Adrenal gland (tissue), 9 donors: ENCODE measurements at regions not wholly inside any gene's neighbourhood (a gene's known extent, or its start where the extent isn't known, plus 50 kb on each side); places are given as distances from the start of the nearest gene placed in this dataset.
"Not testable (repeated sequence)": the region's sequence is repeated elsewhere in the genome, so short reads cannot be mapped to it uniquely, and the experiment has no call there.

Experiments used
- DNase-seq, 7 donors: peaks; one replicate each; pipeline ENCODE4 v3.0.0-alpha.2; 2019 to 2020
- H3K27ac ChIP-seq, 5 donors: fragments of 200-600 bp; sonication (generic) in 4 of 5; 1 replicate in 3 of 5; 2 replicates in 2 of 5; pipeline versions ENCODE4 v1.5.1 to v1.8.0; 2016 to 2020; ENCODE audit warnings: mild to moderate bottlenecking in 1 of 5
- H3K27me3 ChIP-seq: fragments of 200-600 bp; 2 replicates; pipeline ENCODE4 v1.8.0; 2021
- H3K36me3 ChIP-seq, 2 donors: fragments of 200-600 bp; replicated peaks in 1 of 2; 1 replicate in 1 of 2; 2 replicates in 1 of 2; pipeline versions ENCODE4 v1.5.1 to v1.8.0; 2018 to 2022
- H3K4me1 ChIP-seq, 2 donors: fragments of 200-600 bp; replicated peaks in 1 of 2; 1 replicate in 1 of 2; 2 replicates in 1 of 2; pipeline versions ENCODE4 v1.5.1 to v1.8.0; 2018 to 2021
- H3K4me3 ChIP-seq, 4 donors: fragments of 200-600 bp; sonication (generic) in 3 of 4; one replicate each; pipeline ENCODE4 v1.5.1; 2016 to 2018
- H3K9me3 ChIP-seq, 3 donors: fragments of 200-600 bp; sonication (generic) in 1 of 3; replicated peaks in 1 of 3; 1 replicate in 2 of 3; 2 replicates in 1 of 3; pipeline versions ENCODE4 v1.5.1 to v1.8.0; 2016 to 2021
- CTCF ChIP-seq, 6 experiments: fragments of 450-650 bp in 4 of 6; fragments of 200-600 bp in 2 of 6; sonication (generic) in 1 of 6; IDR thresholded peaks; 1 replicate in 5 of 6; 2 replicates in 1 of 6; pipeline versions ENCODE4 v1.5.1 to v1.8.0; 2016 to 2021; ENCODE audit warnings: antibody characterized with exemption in 6 of 6, mild to moderate bottlenecking in 2 of 6, moderate library complexity in 1 of 6
- POLR2A ChIP-seq, 2 donors: fragments of 450-650 bp; IDR thresholded peaks; one replicate each; pipeline ENCODE4 v1.6.1; 2017; ENCODE audit warnings: antibody characterized with exemption in 2 of 2, mild to moderate bottlenecking in 2 of 2, moderate library complexity in 1 of 2
- WGBS, 4 donors: extraction: QIAGEN DNeasy Blood & Tissue Kit in 2 of 4; methylation state at CpG; one replicate each; pipeline versions ENCODE4 v1.1.5 to v1.1.7; 2013 to 2017; 5-methylcytosine and 5-hydroxymethylcytosine counted together
- intact Hi-C, 2 donors: fragments of 100-400 bp; cut with DNase I; formaldehyde crosslinking; loops; one replicate each; pipeline versions ENCODE4 v1.14.1 to v1.15.0; 2022 to 2023
- donor health status: healthy with polysubstance abuse.
- donor health status: Bipolar disorder and iron deficiency.
- donor health status: DM: yes; HTN: yes; CAD: no.
- donor health status: DM: no; HTN: no; CAD: no.
- donor health status: DM: no; HTN: no; CAD: no.

DNA sequence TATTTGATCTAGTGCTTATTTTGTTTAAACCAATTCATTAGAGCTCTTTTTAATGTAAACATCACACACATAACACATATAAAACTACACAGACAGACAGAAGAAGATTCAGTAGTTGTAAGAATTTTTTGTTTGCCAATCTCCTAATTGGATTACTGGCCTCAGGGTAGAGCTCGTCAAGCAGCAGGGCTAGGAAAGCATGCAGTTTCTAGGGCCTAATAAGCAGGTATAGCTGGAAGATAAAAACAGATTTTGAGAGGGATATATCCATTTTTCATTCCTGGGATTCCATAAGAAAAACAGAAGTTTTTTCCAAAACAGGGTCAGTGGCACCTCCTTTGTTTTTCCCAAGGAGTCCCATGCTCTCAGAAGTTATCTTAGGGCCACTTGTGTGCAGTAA lies 265.2 kb upstream of the SGO1 start:
- no peak for TF ChIP-seq POLR2A (IDR thresholded peaks at IDR 0.05)
- no peak for TF ChIP-seq CTCF (IDR thresholded peaks at IDR 0.05)
- H3K36me3 ChIP-seq: no peaks in the 10 kb centered on the region
- no peaks in the 10 kb centered on the region for H3K9me3 ChIP-seq
- no peaks in the 10 kb centered on the region for H3K4me1 ChIP-seq
- no peaks in the 10 kb centered on the region for H3K27me3 ChIP-seq
- no peak overlapping the region for H3K4me3 ChIP-seq
- no peak overlapping the region for H3K27ac ChIP-seq
- intact Hi-C loops: no loop called here
- WGBS, 4 donors: 20 to 43% (median 30%) methylated on average over 1 of the region's 1 CpG; no CpG with 5 or more reads in 1 of the 4 donors
- no peak for DNase-seq

DNA sequence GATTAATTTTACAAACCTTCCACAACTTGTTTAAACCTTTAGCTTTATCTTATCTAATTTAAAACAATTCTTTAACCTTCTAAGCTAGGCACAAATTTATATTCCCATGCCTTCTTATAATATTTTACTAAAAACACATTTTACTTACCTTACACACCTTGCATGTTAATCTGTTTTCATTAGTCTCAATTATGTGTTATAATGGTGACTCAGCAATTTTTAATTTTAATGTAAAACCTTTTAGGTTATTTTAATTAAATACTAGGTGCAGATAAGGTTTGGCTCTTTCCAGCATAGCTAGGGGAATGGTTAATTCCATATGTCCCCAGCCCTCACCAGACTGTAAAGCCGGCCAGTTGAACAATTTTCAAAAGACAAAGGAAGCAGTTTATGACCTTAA lies 264.6 kb upstream of the SGO1 start:
- intact Hi-C loops: no loop called here
- Histone ChIP-seq H3K4me1 (no peaks in the 10 kb centered on the region), H3K4me3 (no peak overlapping the region), H3K27me3 (no peaks in the 10 kb centered on the region), H3K27ac (no peak overlapping the region), H3K9me3 (no peaks in the 10 kb centered on the region), H3K36me3 (no peaks in the 10 kb centered on the region)
- DNase-seq: no peak
- WGBS, 4 donors: 70 to 83% (median 74%) methylated on average over 1 of the region's 1 CpG
- no peak for TF ChIP-seq POLR2A (IDR thresholded peaks at IDR 0.05)
- TF ChIP-seq CTCF (IDR thresholded peaks at IDR 0.05): no peak

DNA sequence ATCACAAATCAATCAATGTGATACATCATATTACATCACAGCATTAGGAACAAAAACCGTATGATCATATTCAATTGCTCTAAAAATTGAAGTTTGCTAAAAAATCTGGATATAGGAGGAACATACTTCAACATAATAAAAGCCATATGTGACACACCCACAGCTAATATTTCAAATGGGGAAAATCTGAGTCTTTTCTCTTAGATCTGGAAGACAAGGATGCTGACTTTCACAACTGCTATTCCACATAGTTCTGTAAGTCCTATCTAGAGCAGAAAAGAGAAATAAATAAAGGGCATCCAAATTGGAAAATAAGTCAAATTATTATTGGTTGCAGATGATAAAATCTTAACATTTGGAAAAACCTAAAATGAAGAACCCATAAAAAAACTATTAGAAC lies 256.8 kb upstream of the SGO1 start:
- no peak overlapping the region for H3K27ac ChIP-seq
- no peaks in the 10 kb centered on the region for H3K9me3 ChIP-seq
- no peak for DNase-seq
- H3K4me3 ChIP-seq: no peak overlapping the region
- intact Hi-C loops: no loop called here
- no peaks in the 10 kb centered on the region for H3K4me1 ChIP-seq
- no peaks in the 10 kb centered on the region for H3K27me3 ChIP-seq
- WGBS, 4 donors: 42 to 72% (median 68%) methylated on average over 1 of the region's 1 CpG
- H3K36me3 ChIP-seq: no peaks in the 10 kb centered on the region
- TF ChIP-seq POLR2A (IDR thresholded peaks at IDR 0.05) (no peak), CTCF (IDR thresholded peaks at IDR 0.05) (no peak)

- H3K36me3 ChIP-seq, H3K4me1 ChIP-seq, H3K9me3 ChIP-seq, H3K27ac ChIP-seq, intact Hi-C loops, DNase-seq, H3K27me3 ChIP-seq, H3K4me3 ChIP-seq: not testable (repeated sequence)
- WGBS, 4 donors: 68 to 76% (median 73%) methylated on average over 2 of the region's 2 CpGs
Observed at GRCh38 chr3:20427268-20427667, 241.3 kb upstream of the SGO1 start.

DNA sequence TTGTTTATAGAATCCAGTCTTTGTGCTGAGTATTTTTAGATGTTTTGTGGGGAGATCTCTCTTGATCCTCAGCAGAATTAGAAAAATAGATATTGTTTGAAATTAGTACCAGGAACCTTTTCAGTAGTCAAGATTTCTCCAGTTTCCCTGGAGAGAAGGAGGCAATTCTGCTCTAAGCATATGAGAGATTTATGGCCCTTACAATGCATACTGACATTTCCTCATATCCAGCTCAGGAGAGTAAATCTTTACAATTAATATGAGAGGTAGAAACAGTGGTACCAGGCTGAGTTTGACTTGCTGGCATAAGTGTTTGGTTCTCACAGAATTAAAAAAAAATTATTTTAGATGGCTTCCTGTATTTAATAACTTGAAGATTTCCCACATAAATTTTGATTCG lies 239.1 kb upstream of the SGO1 start:
- no peak overlapping the region for H3K27ac ChIP-seq
- no peak for DNase-seq
- H3K9me3 ChIP-seq: no peaks in the 10 kb centered on the region
- 65 to 89% (median 77%) methylated on average over 1 of the region's 1 CpG for WGBS, 4 donors
- no peaks in the 10 kb centered on the region for H3K4me1 ChIP-seq
- no peak overlapping the region for H3K4me3 ChIP-seq
- no peaks in the 10 kb centered on the region for H3K27me3 ChIP-seq
- TF ChIP-seq POLR2A (IDR thresholded peaks at IDR 0.05) (no peak), CTCF (IDR thresholded peaks at IDR 0.05) (no peak)
- H3K36me3 ChIP-seq: no peaks in the 10 kb centered on the region
- intact Hi-C loops: no loop called here
